NOMO-1 (cell line): ENCODE measurements at regions not wholly inside any gene's neighbourhood (a gene's known extent, or its start where the extent isn't known, plus 50 kb on each side); places are given as distances from the start of the nearest gene placed in this dataset.
"Not testable (repeated sequence)": the region's sequence is repeated elsewhere in the genome, so short reads cannot be mapped to it uniquely, and the experiment has no call there.

Source experiments
- DNase-seq, 2 experiments: peaks; one replicate each; lab custom pipeline; 2025; ENCODE audit not compliant: unreplicated experiment in 2 of 2; lab: John Stamatoyannopoulos, UW

- no peak for DNase-seq
These were observed 197.2 kb downstream of the GRXCR1 start for GRCh38 chr4:43089730-43090129.

- no peak for DNase-seq
These were observed 210.5 kb downstream of the GRXCR1 start for GRCh38 chr4:43103048-43103447.

GRCh38 chr4:43112139-43112538 is 219.6 kb downstream of the GRXCR1 start:
- DNase-seq, result no peak

GRCh38 chr4:43113196-43113595 is 220.7 kb downstream of the GRXCR1 start:
- no peak for DNase-seq

GRCh38 chr4:43126595-43126994 is 234.1 kb downstream of the GRXCR1 start:
- no peak for DNase-seq

- no peak for DNase-seq
These were observed 237.9 kb downstream of the GRXCR1 start for GRCh38 chr4:43130228-43131021.

GRCh38 chr4:43132010-43132582 is 239.6 kb downstream of the GRXCR1 start:
- peak; percentile 27 to 70 for DNase-seq

GRCh38 chr4:43133566-43133965 is 241.1 kb downstream of the GRXCR1 start:
- no peak for DNase-seq

- DNase-seq, result no peak
These were observed 244.2 kb downstream of the GRXCR1 start for GRCh38 chr4:43136752-43137151.

GRCh38 chr4:43146198-43146597 is 253.7 kb downstream of the GRXCR1 start:
- no peak for DNase-seq

GRCh38 chr4:43148481-43148880 is 256.0 kb downstream of the GRXCR1 start:
- no peak for DNase-seq

- peak; percentile 38 to 72 for DNase-seq
These were observed 270.7 kb downstream of the GRXCR1 start for GRCh38 chr4:43163101-43163792.

GRCh38 chr4:43189741-43190140 is 297.2 kb downstream of the GRXCR1 start:
- DNase-seq, result no peak

GRCh38 chr4:43212576-43212975 is 320.1 kb downstream of the GRXCR1 start:
- not testable (repeated sequence) for DNase-seq

GRCh38 chr4:43223820-43224219 is 331.3 kb downstream of the GRXCR1 start:
- DNase-seq, result peak in 1 of 2 experiments; percentile 7

GRCh38 chr4:43224559-43224958 is 332.0 kb downstream of the GRXCR1 start:
- DNase-seq, result peak; percentile 29 to 74

GRCh38 chr4:43233321-43233720 is 340.8 kb downstream of the GRXCR1 start:
- no peak for DNase-seq

- no peak for DNase-seq
These were observed 342.3 kb downstream of the GRXCR1 start for GRCh38 chr4:43234626-43235415.

- no peak for DNase-seq
These were observed 345.5 kb downstream of the GRXCR1 start for GRCh38 chr4:43238008-43238407.

GRCh38 chr4:43238585-43238984 is 346.1 kb downstream of the GRXCR1 start:
- DNase-seq, result no peak

- DNase-seq, result no peak
These were observed 348.6 kb downstream of the GRXCR1 start for GRCh38 chr4:43241104-43241503.
